SK-N-SH treated with all-trans-retinoic acid at 6 μM for 48 hours (cell line): ENCODE measurements at regions not wholly inside any gene's neighbourhood (a gene's known extent, or its start where the extent isn't known, plus 50 kb on each side); places are given as distances from the start of the nearest gene placed in this dataset.

Experiments
- ATAC-seq: fragments of 200-7000 bp; cut with Tn5 transposase; 3 replicates; pipeline ENCODE4 v1.9.1; 2020; ENCODE audit warnings: mild to moderate bottlenecking, moderate library complexity
- ARNTL ChIP-seq: fragments of 450-650 bp; formaldehyde crosslinking; IDR thresholded peaks from 2 replicates; pipeline ENCODE4 v1.5.0; 2020; ENCODE audit warnings: low read depth, mild to moderate bottlenecking, moderate library complexity, borderline replicate concordance
- BACH2 ChIP-seq: fragments of 250-450 bp; sonication (Bioruptor Pico); IDR thresholded peaks from 2 replicates; pipeline ENCODE4 v1.9.0; 2021; ENCODE audit warnings: mild to moderate bottlenecking, borderline replicate concordance
- CSDC2 ChIP-seq: fragments of 250-450 bp; sonication (Bioruptor Pico); IDR thresholded peaks from 2 replicates; pipeline ENCODE4 v1.5.0; 2020; ENCODE audit warnings: mild to moderate bottlenecking, moderate library complexity
- CSRNP3 ChIP-seq: fragments of 250-450 bp; sonication (Bioruptor Pico); IDR thresholded peaks from 2 replicates; pipeline ENCODE4 v1.5.1; 2021; ENCODE audit warnings: mild to moderate bottlenecking, moderate library complexity
- ESRRG ChIP-seq: fragments of 250-450 bp; sonication (Bioruptor Pico); IDR thresholded peaks from 2 replicates; pipeline ENCODE4 v1.6.1; 2021; ENCODE audit warnings: mild to moderate bottlenecking
- GLIS3 ChIP-seq: fragments of 250-450 bp; sonication (Bioruptor Pico); IDR thresholded peaks from 2 replicates; pipeline ENCODE4 v1.5.0; 2020; ENCODE audit warnings: mild to moderate bottlenecking, moderate library complexity
- ISL1 ChIP-seq: fragments of 250-450 bp; sonication (Bioruptor Pico); IDR thresholded peaks from 2 replicates; pipeline ENCODE4 v2.1.2; 2022; ENCODE audit warnings: mild to moderate bottlenecking, moderate library complexity
- OSR1 ChIP-seq: fragments of 250-450 bp; sonication (Bioruptor Pico); IDR thresholded peaks from 2 replicates; pipeline ENCODE4 v1.8.0; 2022; ENCODE audit warnings: moderate library complexity, mild to moderate bottlenecking, inconsistent platforms
- PPARA ChIP-seq: fragments of 250-450 bp; sonication (Bioruptor Pico); IDR thresholded peaks from 2 replicates; pipeline ENCODE4 v1.5.0; 2020; ENCODE audit warnings: mild to moderate bottlenecking, borderline replicate concordance
- RARB ChIP-seq: fragments of 250-450 bp; sonication (Bioruptor Pico); IDR thresholded peaks from 2 replicates; pipeline ENCODE4 v1.8.0; 2021; ENCODE audit warnings: mild to moderate bottlenecking, moderate library complexity
- SNAI2 ChIP-seq: fragments of 250-450 bp; sonication (Bioruptor Pico); IDR thresholded peaks from 2 replicates; pipeline ENCODE4 v1.5.0; 2020; ENCODE audit warnings: mild to moderate bottlenecking, moderate library complexity
- TCF4 ChIP-seq: fragments of 250-450 bp; sonication (Bioruptor Pico); IDR thresholded peaks from 2 replicates; pipeline ENCODE4 v1.8.0; 2021; ENCODE audit warnings: mild to moderate bottlenecking, moderate library complexity, borderline replicate concordance
- TOX ChIP-seq: fragments of 250-450 bp; sonication (Bioruptor Pico); IDR thresholded peaks from 2 replicates; pipeline ENCODE4 v1.8.0; 2021; ENCODE audit warnings: mild to moderate bottlenecking, moderate library complexity, borderline replicate concordance
- ZC3H10 ChIP-seq: fragments of 250-450 bp; sonication (Bioruptor Pico); IDR thresholded peaks from 2 replicates; pipeline ENCODE4 v1.5.1; 2021; ENCODE audit warnings: mild to moderate bottlenecking, moderate library complexity
- ZNF565 ChIP-seq: fragments of 450-650 bp; formaldehyde crosslinking; conservative IDR thresholded peaks from 2 replicates; pipeline ENCODE4 v1.5.0; 2020; ENCODE audit warnings: low read depth, mild to moderate bottlenecking, moderate library complexity
- ZNF70 ChIP-seq: fragments of 450-650 bp; formaldehyde crosslinking; IDR thresholded peaks from 2 replicates; pipeline ENCODE4 v1.5.0; 2020; ENCODE audit warnings: mild to moderate bottlenecking, moderate library complexity
- TF ChIP-seq, protein P1 (sequence below): fragments of 250-450 bp; sonication (Bioruptor Pico); IDR thresholded peaks from 2 replicates; pipeline ENCODE4 v1.8.0; 2020; ENCODE audit warnings: mild to moderate bottlenecking, moderate library complexity, borderline replicate concordance
- TF ChIP-seq, protein P2 (sequence below): fragments of 250-450 bp; sonication (Bioruptor Pico); IDR thresholded peaks from 2 replicates; pipeline ENCODE4 v1.8.0; 2021; ENCODE audit warnings: low read depth, mild to moderate bottlenecking, moderate library complexity, borderline replicate concordance
- TF ChIP-seq, protein P3 (sequence below): fragments of 250-450 bp; sonication (Bioruptor Pico); IDR thresholded peaks from 2 replicates; pipeline ENCODE4 v1.5.1; 2020; ENCODE audit warnings: low read depth, mild to moderate bottlenecking, moderate library complexity

GRCh38 chr12:88726806-88727720 lies 146.8 kb upstream of the KITLG start:
- TF ChIP-seq, protein P1, sequence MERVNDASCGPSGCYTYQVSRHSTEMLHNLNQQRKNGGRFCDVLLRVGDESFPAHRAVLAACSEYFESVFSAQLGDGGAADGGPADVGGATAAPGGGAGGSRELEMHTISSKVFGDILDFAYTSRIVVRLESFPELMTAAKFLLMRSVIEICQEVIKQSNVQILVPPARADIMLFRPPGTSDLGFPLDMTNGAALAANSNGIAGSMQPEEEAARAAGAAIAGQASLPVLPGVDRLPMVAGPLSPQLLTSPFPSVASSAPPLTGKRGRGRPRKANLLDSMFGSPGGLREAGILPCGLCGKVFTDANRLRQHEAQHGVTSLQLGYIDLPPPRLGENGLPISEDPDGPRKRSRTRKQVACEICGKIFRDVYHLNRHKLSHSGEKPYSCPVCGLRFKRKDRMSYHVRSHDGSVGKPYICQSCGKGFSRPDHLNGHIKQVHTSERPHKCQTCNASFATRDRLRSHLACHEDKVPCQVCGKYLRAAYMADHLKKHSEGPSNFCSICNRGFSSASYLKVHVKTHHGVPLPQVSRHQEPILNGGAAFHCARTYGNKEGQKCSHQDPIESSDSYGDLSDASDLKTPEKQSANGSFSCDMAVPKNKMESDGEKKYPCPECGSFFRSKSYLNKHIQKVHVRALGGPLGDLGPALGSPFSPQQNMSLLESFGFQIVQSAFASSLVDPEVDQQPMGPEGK (CRISPR knock-in tag): no peak
- TF ChIP-seq PPARA (CRISPR knock-in tag): no peak
- TF ChIP-seq ZNF70 (CRISPR knock-in tag): no peak
- no peak for TF ChIP-seq ARNTL (CRISPR knock-in tag)
- TF ChIP-seq ESRRG: no peak
- no peak for ATAC-seq

GRCh38 chr12:88725592-88726143 lies 145.4 kb upstream of the KITLG start:
- no peak for ATAC-seq
- TF ChIP-seq, protein P1 (CRISPR knock-in tag): no peak
- TF ChIP-seq ZC3H10 (CRISPR knock-in tag) (no peak), CSDC2 (CRISPR knock-in tag) (no peak), PPARA (CRISPR knock-in tag) (no peak), ISL1 (CRISPR knock-in tag) (no peak), BACH2 (CRISPR knock-in tag) (no peak), OSR1 (CRISPR knock-in tag) (no peak), TCF4 (no peak), CSRNP3 (CRISPR knock-in tag) (no peak), ZNF565 (CRISPR knock-in tag) (no peak), RARB (CRISPR knock-in tag) (no peak), ESRRG (no peak), GLIS3 (CRISPR knock-in tag) (no peak), ARNTL (CRISPR knock-in tag) (no peak), TOX (CRISPR knock-in tag) (no peak), SNAI2 (CRISPR knock-in tag) (no peak), ZNF70 (CRISPR knock-in tag) (no peak)
- TF ChIP-seq, protein P2, sequence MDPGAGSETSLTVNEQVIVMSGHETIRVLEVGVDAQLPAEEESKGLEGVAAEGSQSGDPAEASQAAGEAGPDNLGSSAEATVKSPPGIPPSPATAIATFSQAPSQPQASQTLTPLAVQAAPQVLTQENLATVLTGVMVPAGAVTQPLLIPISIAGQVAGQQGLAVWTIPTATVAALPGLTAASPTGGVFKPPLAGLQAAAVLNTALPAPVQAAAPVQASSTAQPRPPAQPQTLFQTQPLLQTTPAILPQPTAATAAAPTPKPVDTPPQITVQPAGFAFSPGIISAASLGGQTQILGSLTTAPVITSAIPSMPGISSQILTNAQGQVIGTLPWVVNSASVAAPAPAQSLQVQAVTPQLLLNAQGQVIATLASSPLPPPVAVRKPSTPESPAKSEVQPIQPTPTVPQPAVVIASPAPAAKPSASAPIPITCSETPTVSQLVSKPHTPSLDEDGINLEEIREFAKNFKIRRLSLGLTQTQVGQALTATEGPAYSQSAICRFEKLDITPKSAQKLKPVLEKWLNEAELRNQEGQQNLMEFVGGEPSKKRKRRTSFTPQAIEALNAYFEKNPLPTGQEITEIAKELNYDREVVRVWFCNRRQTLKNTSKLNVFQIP: no peak
- TF ChIP-seq, protein P3, sequence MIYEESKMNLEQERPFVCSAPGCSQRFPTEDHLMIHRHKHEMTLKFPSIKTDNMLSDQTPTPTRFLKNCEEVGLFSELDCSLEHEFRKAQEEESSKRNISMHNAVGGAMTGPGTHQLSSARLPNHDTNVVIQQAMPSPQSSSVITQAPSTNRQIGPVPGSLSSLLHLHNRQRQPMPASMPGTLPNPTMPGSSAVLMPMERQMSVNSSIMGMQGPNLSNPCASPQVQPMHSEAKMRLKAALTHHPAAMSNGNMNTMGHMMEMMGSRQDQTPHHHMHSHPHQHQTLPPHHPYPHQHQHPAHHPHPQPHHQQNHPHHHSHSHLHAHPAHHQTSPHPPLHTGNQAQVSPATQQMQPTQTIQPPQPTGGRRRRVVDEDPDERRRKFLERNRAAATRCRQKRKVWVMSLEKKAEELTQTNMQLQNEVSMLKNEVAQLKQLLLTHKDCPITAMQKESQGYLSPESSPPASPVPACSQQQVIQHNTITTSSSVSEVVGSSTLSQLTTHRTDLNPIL (CRISPR knock-in tag): no peak

GRCh38 chr12:88723219-88723618 lies 142.9 kb upstream of the KITLG start:
- TF ChIP-seq ZNF70 (CRISPR knock-in tag): no peak
- TF ChIP-seq CSDC2 (CRISPR knock-in tag): no peak
- TF ChIP-seq PPARA (CRISPR knock-in tag): no peak
- no peak for TF ChIP-seq BACH2 (CRISPR knock-in tag)
- no peak for TF ChIP-seq ARNTL (CRISPR knock-in tag)
- no peak for TF ChIP-seq TOX (CRISPR knock-in tag)
- TF ChIP-seq, all 23 proteins: peak for 0
- ATAC-seq: no peak
